GM10248 (cell line): ENCODE measurements at regions not wholly inside any gene's neighbourhood (a gene's known extent, or its start where the extent isn't known, plus 50 kb on each side); places are given as distances from the start of the nearest gene placed in this dataset.

Source experiments
- CTCF ChIA-PET: fragments of 300-600 bp; sonication (Branson Sonifier 250); formaldehyde crosslinking; extraction: SDS; loops from one replicate; lab custom pipeline; 2021; ENCODE audit warnings: antibody characterized with exemption; lab: Yijun Ruan, JAX
- POLR2A ChIA-PET: fragments of 350-650 bp; sonication (Branson Sonifier 250); formaldehyde crosslinking; extraction: SDS; loops from one replicate; lab custom pipeline; 2020; ENCODE audit warnings: antibody characterized with exemption; lab: Yijun Ruan, JAX
- DNase-seq: peaks from one replicate; pipeline ENCODE4 v3.0.0; 2012; ENCODE audit errors: extremely low spot score
- TF ChIP-seq, protein P1 (sequence below): IDR thresholded peaks from 2 replicates; pipeline ENCODE4 v1.5.1; 2012; ENCODE audit warnings: mild to moderate bottlenecking, low read depth; ENCODE audit errors: extremely low read depth, missing control alignments, control extremely low read depth

- TF ChIP-seq, protein P1, sequence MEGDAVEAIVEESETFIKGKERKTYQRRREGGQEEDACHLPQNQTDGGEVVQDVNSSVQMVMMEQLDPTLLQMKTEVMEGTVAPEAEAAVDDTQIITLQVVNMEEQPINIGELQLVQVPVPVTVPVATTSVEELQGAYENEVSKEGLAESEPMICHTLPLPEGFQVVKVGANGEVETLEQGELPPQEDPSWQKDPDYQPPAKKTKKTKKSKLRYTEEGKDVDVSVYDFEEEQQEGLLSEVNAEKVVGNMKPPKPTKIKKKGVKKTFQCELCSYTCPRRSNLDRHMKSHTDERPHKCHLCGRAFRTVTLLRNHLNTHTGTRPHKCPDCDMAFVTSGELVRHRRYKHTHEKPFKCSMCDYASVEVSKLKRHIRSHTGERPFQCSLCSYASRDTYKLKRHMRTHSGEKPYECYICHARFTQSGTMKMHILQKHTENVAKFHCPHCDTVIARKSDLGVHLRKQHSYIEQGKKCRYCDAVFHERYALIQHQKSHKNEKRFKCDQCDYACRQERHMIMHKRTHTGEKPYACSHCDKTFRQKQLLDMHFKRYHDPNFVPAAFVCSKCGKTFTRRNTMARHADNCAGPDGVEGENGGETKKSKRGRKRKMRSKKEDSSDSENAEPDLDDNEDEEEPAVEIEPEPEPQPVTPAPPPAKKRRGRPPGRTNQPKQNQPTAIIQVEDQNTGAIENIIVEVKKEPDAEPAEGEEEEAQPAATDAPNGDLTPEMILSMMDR, result no peak
- ChIA-PET CTCF (interaction anchor here (0.8 kb wide), 1 partner anchor 9 kb away, joined by 3 read pairs; no protein-coding TSS in a partner anchor), POLR2A (no interaction called here)
- DNase-seq, result no peak
These were observed 417.8 kb upstream of the DACH1 start for GRCh38 chr13:72284791-72285190.

GRCh38 chr13:72261732-72262131 lies 394.7 kb upstream of the DACH1 start:
- no peak for DNase-seq
- TF ChIP-seq, protein P1, result no peak
- POLR2A ChIA-PET, result no interaction called here
- CTCF ChIA-PET, result interaction anchor here (1.6 kb wide), 1 partner anchor 17 kb away, joined by 3 read pairs; no protein-coding TSS in a partner anchor

DNA sequence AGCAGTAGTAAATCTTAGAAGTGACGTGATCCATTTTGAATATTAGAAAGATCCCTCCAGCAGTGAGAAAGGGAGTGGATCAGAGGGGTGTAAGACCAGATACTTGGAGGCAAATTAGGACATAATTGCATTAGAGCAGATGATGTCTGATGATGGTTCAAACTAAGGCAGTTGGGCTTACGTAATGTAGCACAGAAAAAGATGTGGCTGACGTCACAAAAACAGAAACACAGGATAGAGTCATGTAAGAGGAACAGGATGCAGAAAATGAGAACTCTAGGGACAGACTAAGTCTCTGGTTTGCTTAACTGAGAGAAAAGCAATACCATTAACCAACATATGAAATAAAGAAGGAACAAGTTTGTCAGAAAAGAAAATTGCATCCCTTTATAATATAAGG lies 392.5 kb upstream of the DACH1 start:
- TF ChIP-seq, protein P1, result no peak
- POLR2A ChIA-PET, result no interaction called here
- no peak for DNase-seq
- CTCF ChIA-PET, result no interaction called here

- CTCF ChIA-PET, result no interaction called here
- TF ChIP-seq, protein P1, result no peak
- DNase-seq, result no peak
- POLR2A ChIA-PET, result no interaction called here
These were observed 391.5 kb upstream of the DACH1 start for GRCh38 chr13:72258340-72258981.

DNA sequence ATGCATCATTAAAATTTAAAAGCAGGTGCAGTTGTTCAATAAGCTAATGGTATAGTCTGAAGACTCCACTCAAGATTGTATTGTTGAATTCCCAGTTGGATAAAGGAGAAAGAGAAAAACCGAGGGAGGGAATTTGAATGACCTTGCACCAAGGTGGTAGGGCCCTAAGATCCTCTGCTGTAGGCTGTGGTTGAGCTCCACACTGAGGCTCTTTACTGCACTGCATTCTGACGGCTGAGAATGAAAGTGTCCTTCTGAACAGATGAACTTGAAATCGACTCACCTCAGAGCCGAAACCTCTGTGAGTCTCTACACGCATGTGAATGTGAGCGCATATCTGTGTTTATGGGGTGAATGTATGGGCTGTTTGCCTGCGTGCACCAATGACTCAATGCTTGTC lies 388.9 kb upstream of the DACH1 start:
- CTCF ChIA-PET, result no interaction called here
- no peak for DNase-seq
- POLR2A ChIA-PET, result no interaction called here
- TF ChIP-seq, protein P1, result no peak

- TF ChIP-seq, protein P1, result no peak
- CTCF ChIA-PET, result no interaction called here
- POLR2A ChIA-PET, result no interaction called here
- DNase-seq, result no peak
These were observed 386.8 kb upstream of the DACH1 start for GRCh38 chr13:72253754-72254153.
